LNCaP clone FGC (cell line): ENCODE measurements at regions not wholly inside any gene's neighbourhood (a gene's known extent, or its start where the extent isn't known, plus 50 kb on each side); places are given as distances from the start of the nearest gene placed in this dataset.

ENCODE experiments used
- DNase-seq: peaks from one replicate; pipeline ENCODE4 v3.0.0-alpha.2; 2011; ENCODE audit warnings: low read depth
- H3K4me3 ChIP-seq: 2 replicates; pipeline ENCODE4 v1.5.1; 2011; ENCODE audit warnings: mild to moderate bottlenecking, low read depth, low read length, control low read depth
- TF ChIP-seq, protein P1 (sequence below): IDR thresholded peaks from 2 replicates; pipeline ENCODE4 v1.5.1; 2012; ENCODE audit warnings: mild to moderate bottlenecking; ENCODE audit not compliant: control insufficient read depth, insufficient read depth; ENCODE audit errors: extremely low read depth

DNA sequence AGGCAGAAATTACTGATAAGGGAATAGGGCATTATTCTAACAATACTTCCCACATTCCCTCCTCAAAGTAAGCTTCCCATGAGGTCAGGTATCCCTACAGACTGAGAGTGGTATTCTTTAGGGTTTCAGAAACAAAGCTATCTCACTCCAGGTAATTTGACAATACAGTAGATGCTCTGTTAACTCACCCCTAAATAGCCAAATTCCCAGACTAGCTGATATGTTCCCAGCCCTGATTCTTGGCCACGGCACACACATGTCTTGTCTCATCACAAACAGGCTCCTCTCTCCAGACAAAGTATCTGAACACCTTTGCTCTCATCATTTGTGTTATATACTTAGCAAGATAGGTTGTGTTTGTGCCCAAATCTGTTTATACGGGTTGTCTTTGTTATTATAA, 139.9 kb downstream of the ZNF608 start:
- TF ChIP-seq, protein P1, sequence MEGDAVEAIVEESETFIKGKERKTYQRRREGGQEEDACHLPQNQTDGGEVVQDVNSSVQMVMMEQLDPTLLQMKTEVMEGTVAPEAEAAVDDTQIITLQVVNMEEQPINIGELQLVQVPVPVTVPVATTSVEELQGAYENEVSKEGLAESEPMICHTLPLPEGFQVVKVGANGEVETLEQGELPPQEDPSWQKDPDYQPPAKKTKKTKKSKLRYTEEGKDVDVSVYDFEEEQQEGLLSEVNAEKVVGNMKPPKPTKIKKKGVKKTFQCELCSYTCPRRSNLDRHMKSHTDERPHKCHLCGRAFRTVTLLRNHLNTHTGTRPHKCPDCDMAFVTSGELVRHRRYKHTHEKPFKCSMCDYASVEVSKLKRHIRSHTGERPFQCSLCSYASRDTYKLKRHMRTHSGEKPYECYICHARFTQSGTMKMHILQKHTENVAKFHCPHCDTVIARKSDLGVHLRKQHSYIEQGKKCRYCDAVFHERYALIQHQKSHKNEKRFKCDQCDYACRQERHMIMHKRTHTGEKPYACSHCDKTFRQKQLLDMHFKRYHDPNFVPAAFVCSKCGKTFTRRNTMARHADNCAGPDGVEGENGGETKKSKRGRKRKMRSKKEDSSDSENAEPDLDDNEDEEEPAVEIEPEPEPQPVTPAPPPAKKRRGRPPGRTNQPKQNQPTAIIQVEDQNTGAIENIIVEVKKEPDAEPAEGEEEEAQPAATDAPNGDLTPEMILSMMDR: no peak

DNA sequence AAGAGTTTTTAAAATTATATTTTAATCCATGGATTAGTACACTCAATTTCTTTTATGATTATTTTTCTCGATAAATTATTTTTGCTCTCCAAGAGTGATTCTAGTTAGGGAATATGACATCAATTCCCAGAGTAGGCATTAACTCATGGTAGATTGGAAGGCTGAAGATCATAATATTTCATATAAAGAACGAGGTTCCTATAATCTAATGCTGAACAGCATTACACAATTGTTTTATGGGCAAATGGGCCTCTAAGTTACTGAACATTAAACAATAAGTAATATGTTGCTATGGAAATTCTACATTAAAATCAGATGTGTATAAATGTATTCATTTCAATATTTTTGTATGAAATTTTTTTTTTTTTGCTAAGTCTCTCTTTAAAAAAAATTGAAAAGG, 140.3 kb downstream of the ZNF608 start:
- no peak overlapping the region for H3K4me3 ChIP-seq
- TF ChIP-seq, protein P1: no peak

More for the DNA sequence above, 139.9 kb downstream of the ZNF608 start:
- no peak overlapping the region for H3K4me3 ChIP-seq
- DNase-seq: no peak

DNA sequence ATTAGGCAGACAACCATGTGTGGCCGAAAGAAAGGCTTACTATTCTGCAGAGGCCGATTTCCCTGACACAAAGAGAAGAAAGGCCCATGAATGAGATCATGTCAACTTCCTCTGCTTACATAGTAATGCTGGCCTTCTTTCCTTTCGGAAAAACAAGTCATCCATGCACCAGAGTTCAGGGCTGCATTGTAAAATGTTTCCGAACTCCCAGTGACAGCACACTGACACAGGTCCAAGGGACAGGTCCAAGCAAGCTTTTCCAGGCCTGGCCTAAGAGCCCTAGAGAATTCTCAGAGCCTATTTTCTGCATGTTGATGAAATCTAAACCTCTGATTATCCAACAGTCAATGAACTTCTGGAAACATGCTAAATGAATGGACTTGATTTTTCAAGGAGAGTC, 140.9 kb downstream of the ZNF608 start:
- TF ChIP-seq, protein P1: no peak
- no peak overlapping the region for H3K4me3 ChIP-seq
- DNase-seq: no peak

More for the DNA sequence above, 140.3 kb downstream of the ZNF608 start:
- no peak for DNase-seq

DNA sequence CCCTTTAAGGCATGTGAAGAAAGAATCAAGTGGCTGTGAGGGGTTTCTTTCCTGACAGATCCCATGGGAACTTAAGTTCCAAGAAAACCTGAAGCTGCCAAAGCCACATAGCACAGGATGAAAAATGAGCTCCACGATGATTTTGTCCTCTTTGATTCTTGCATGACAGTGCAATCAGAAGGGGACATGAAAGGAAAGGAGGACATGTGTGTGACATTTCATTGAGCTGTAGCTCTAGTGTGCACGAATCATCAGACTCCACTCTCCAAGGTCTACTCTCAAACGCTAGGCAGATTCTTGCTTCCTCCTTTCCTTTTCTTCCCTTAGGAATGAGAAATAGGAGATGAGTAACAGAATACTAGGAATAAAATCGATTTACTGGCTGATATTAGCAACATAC, 142.0 kb downstream of the ZNF608 start:
- no peak for DNase-seq
- H3K4me3 ChIP-seq: no peak overlapping the region
- TF ChIP-seq, protein P1: no peak

DNA sequence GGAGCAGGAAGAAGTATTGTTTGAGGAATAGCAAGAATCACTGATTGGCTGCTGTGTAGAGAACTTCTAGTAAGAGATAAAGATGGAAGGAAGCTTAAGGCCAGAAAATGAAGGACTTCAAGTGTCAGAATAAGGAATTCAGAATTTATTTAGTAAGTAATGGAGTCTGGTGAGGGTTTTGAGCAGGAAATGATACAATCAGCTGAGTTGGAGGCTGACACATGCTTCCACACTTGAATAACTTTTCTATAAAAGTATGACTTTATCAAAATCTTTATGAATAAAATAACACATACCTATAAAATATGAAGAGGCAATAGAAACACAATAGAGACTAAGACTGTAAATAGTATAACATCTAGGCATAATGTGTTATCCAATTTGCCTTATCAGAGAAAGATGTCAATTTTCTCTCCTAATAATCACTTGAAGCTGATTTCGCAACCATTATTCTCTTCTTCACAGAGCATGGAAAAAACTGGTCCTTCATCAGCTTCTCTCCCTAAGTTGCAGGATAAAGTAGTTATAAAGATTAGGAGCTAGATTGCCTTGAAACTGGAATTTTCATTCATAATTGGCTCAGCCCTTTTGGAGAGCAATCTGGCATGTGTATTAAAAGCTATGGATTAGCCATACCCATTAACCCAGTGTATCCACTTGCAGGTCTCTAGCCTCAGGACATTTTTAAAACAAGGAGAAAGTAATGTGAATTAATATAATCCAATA, 143.4 kb downstream of the ZNF608 start:
- no peak for DNase-seq
- no peak overlapping the region for H3K4me3 ChIP-seq
- TF ChIP-seq, protein P1: no peak

DNA sequence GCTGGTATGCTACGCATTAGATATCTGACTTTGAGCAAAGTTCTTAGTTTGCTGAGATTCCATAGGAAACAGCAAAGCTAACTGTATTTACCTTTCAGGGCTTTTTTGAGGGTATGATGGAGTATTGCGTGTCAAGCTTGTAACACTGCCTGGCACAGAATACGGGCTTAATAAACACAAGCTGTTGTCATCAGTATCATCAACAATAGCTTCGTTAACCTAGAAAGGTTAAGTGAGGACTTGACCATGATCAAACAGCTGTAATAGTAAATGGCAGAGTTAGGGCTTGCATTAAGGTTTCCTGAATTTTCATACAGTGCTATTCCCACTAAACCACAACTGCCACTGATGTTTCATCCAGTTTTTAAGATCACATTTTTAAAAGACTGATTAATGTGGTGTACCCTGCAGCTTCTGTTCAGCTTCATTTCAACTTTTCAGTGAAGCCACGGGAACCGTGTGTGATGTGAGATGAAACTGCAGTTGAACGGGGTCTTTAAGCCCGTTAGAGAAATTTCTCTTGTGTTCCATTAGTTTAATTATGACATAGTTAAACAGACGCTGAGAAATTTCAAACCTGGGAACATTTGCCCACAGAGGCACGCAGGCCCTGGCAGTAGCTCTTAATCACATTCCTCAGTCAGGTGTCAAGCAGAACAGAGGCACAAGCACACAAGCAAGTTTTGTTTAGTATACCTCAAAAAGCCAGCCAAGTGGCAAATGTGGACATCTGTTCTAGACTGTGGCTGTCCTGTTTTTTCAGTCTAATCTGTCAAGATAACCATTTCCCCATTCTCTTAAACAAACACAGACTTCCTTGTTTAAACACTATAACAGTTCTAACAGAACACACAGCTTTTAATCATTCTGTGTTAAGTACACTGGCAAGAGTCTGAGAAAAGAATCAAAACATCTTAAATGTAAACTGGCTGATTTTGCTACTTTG, 147.1 kb downstream of the ZNF608 start:
- TF ChIP-seq, protein P1: no peak
- peak; percentile 88 for DNase-seq
- no peak overlapping the region for H3K4me3 ChIP-seq
